ENCODE measurements at regions not wholly inside any gene's neighbourhood (a gene's known extent, or its start where the extent isn't known, plus 50 kb on each side); places are given as distances from the start of the nearest gene placed in this dataset.

DNA sequence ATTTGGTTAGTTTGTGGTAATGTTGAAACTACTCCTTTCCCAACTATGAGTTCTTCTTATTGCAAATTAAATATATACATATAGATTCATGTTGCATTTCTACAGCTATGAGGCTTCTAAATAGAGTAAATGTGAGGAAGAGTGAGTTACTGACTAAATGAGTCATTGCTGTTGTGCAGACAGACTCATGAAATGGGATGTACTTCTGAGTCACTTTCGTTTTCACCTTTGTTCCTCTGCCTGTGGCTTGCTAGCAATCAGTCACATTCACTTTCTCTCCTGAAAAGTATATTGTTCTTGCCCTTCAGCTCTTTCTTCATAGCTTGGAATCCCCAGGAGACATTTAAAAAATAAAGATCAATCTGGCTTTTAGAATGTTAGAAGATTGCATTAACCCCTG is 295.5 kb upstream of the SMC2 start:
- H3K4me3 Mint-ChIP-seq, result no peak overlapping the region
- intact Hi-C loops (cut with micrococcal nuclease), result no loop called here

DNA sequence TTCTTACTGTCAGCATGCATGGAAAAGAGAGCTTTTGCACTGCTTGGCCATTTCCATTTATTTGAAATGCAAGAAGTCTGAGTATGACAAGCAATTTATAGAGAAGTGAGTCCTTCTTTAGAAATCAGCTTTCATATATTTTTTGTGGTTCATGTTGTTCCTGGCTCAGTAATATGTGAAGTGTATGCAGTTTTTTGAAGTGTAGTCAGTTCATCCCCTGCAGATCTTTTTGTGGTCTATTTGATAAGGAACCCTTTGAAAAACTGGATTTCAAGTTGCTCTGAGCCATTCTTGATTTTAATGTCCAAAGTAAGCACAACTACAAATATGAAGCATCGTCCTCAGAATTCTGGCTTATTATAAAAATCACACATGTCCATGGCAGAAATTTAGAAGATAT is 294.1 kb upstream of the SMC2 start:
- no peaks in the 10 kb centered on the region for H3K27me3 Mint-ChIP-seq
- intact Hi-C loops (cut with micrococcal nuclease), result no loop called here
- no peak overlapping the region for H3K4me3 Mint-ChIP-seq
- DNase-seq (no peak), ATAC-seq (no peak)
- no peaks in the 10 kb centered on the region for H3K9me3 Mint-ChIP-seq
- peaks cover 5% of the 10 kb centered on the region for H3K4me1 Mint-ChIP-seq (ENCODE audit: low read depth)
- ChIA-PET POLR2A (no interaction called here), CTCF (interaction anchor here (1.4 to 2.0 kb wide), 2 partner anchors 10 to 586 kb away, joined by 3 to 8 read pairs; no protein-coding TSS in a partner anchor)
- TF ChIP-seq, protein P1, sequence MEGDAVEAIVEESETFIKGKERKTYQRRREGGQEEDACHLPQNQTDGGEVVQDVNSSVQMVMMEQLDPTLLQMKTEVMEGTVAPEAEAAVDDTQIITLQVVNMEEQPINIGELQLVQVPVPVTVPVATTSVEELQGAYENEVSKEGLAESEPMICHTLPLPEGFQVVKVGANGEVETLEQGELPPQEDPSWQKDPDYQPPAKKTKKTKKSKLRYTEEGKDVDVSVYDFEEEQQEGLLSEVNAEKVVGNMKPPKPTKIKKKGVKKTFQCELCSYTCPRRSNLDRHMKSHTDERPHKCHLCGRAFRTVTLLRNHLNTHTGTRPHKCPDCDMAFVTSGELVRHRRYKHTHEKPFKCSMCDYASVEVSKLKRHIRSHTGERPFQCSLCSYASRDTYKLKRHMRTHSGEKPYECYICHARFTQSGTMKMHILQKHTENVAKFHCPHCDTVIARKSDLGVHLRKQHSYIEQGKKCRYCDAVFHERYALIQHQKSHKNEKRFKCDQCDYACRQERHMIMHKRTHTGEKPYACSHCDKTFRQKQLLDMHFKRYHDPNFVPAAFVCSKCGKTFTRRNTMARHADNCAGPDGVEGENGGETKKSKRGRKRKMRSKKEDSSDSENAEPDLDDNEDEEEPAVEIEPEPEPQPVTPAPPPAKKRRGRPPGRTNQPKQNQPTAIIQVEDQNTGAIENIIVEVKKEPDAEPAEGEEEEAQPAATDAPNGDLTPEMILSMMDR (IDR thresholded peaks at IDR 0.05), result no peak
- no peaks in the 10 kb centered on the region for H3K36me3 Mint-ChIP-seq (ENCODE audit: low read depth)
- no peak overlapping the region for H3K27ac Mint-ChIP-seq

More for the DNA sequence above, 295.5 kb upstream of the SMC2 start:
- TF ChIP-seq, protein P1 (IDR thresholded peaks at IDR 0.05), result no peak
- ChIA-PET CTCF (interaction anchor here (2.0 kb wide), 1 partner anchor 8 kb away, joined by 8 read pairs; no protein-coding TSS in a partner anchor), POLR2A (no interaction called here)
- Mint-ChIP-seq H3K27ac (no peak overlapping the region), H3K36me3 (ENCODE audit: low read depth) (no peaks in the 10 kb centered on the region), H3K9me3 (no peaks in the 10 kb centered on the region), H3K4me1 (ENCODE audit: low read depth) (peaks cover 5% of the 10 kb centered on the region), H3K27me3 (no peaks in the 10 kb centered on the region)
- peak; percentile 96 for ATAC-seq
- peak; percentile 14 for DNase-seq

DNA sequence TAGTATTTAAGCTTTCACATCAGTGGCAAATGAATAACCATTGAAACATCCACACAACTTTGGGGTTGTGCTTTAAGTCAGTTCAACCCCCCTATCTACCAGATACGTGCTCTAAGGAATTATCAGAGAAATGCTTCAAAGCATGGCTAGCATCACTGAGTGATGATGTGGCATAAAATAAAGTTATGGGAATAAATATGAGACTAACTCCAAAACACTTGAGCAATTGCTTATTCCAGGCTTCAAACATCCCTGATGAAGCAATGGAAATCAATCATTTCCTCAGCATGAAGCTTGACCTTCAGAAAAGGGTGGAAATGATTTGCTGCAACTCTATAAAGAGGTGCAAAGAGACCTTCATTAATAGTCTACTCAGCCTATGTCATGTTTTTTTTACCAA is 292.0 kb upstream of the SMC2 start:
- Mint-ChIP-seq H3K36me3 (ENCODE audit: low read depth) (no peaks in the 10 kb centered on the region), H3K9me3 (no peaks in the 10 kb centered on the region), H3K4me1 (ENCODE audit: low read depth) (peaks cover 5% of the 10 kb centered on the region), H3K27me3 (no peaks in the 10 kb centered on the region), H3K27ac (no peak overlapping the region), H3K4me3 (no peak overlapping the region)
- POLR2A ChIA-PET, result no interaction called here
- TF ChIP-seq, protein P1 (IDR thresholded peaks at IDR 0.05), result no peak
- no peak for ATAC-seq
- CTCF ChIA-PET, result no interaction called here
- intact Hi-C loops (cut with micrococcal nuclease), result no loop called here
- DNase-seq, result no peak

DNA sequence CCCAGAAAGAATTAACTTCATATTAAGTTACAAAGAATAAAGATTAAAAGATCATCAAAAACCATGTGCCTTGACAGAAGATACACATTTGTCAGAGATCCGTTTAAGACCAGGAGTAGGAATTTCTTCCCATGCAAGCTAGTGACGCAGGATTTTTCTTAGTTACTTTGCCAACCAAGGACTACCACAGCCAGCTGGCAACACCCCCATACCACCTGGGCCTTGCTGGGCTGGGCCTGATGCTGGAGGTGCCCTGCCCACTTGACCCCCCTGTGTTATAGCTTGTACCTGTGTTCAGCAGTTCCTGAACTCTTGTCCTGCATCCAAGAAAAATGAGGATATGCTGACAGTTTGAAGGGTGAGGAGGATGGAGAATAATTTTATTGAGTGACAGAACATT is 290.9 kb upstream of the SMC2 start:
- H3K27me3 Mint-ChIP-seq, result no peaks in the 10 kb centered on the region
- TF ChIP-seq, protein P1 (IDR thresholded peaks at IDR 0.05), result no peak
- ChIA-PET CTCF (no interaction called here), POLR2A (no interaction called here)
- H3K4me3 Mint-ChIP-seq, result no peak overlapping the region
- H3K27ac Mint-ChIP-seq, result no peak overlapping the region
- H3K36me3 Mint-ChIP-seq (ENCODE audit: low read depth), result no peaks in the 10 kb centered on the region
- DNase-seq (no peak), ATAC-seq (no peak)
- no peaks in the 10 kb centered on the region for H3K9me3 Mint-ChIP-seq
- peaks cover 5% of the 10 kb centered on the region for H3K4me1 Mint-ChIP-seq (ENCODE audit: low read depth)
- intact Hi-C loops (cut with micrococcal nuclease), result no loop called here

DNA sequence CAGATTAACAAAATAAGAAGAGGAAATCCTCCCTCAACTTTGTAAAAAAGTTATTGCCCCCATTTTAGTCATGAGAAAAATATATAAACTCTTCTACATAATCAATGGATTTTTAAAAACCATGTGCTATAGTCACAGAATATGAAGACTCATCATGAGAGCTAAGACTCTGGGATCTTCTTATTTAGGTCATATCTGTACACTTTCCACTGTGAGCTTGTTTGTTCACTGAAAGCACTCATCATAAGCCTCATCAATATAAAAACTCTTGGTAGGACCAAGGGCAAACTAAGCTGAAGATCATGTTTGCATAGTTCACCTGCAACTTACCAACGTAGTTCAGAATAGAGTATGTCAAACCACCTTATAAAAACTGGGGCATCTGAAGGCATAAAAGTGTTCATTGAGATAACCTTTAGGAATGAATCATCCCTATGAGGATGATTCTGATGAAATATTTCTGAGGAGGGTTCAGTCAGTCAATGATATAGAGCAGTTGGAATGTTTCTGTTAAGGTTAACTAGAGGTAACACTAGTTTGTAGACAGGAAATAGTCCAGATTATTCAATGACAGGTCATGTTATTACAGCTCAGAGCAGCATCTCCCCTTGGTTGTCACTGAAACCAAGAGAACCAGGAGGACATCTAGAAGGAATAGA is 289.9 kb upstream of the SMC2 start:
- Mint-ChIP-seq H3K4me1 (ENCODE audit: low read depth) (no peaks in the 10 kb centered on the region), H3K36me3 (ENCODE audit: low read depth) (no peaks in the 10 kb centered on the region), H3K4me3 (no peak overlapping the region), H3K9me3 (no peaks in the 10 kb centered on the region), H3K27me3 (no peaks in the 10 kb centered on the region), H3K27ac (no peak overlapping the region)
- intact Hi-C loops (cut with micrococcal nuclease), result no loop called here
- ATAC-seq, result no peak
- POLR2A ChIA-PET, result no interaction called here
- DNase-seq, result no peak
- CTCF ChIA-PET, result no interaction called here
- TF ChIP-seq, protein P1 (IDR thresholded peaks at IDR 0.05), result no peak
